ENCODE measurements at regions not wholly inside any gene's neighbourhood (a gene's known extent, or its start where the extent isn't known, plus 50 kb on each side); places are given as distances from the start of the nearest gene placed in this dataset.

DNA sequence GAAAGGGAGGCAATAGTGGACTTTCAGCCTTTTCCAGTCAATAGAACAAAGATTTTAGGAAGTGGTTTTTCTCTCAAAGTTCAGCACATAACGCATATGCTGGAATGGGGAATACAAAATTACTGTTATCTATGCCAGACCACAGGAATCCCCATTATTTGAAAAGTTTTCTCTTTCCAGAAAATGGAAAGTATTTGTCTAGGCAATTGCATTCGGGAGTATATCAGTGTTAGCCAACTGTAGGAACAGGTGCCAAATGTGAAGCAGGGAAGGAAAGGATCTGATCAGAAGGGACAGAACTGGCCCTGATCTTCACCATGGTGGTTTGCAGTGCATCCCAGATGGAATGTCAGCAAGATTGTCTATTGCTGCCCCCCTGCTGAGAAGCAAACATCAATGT, 213.6 kb downstream of the CPE start:
- TF ChIP-seq, protein P1, sequence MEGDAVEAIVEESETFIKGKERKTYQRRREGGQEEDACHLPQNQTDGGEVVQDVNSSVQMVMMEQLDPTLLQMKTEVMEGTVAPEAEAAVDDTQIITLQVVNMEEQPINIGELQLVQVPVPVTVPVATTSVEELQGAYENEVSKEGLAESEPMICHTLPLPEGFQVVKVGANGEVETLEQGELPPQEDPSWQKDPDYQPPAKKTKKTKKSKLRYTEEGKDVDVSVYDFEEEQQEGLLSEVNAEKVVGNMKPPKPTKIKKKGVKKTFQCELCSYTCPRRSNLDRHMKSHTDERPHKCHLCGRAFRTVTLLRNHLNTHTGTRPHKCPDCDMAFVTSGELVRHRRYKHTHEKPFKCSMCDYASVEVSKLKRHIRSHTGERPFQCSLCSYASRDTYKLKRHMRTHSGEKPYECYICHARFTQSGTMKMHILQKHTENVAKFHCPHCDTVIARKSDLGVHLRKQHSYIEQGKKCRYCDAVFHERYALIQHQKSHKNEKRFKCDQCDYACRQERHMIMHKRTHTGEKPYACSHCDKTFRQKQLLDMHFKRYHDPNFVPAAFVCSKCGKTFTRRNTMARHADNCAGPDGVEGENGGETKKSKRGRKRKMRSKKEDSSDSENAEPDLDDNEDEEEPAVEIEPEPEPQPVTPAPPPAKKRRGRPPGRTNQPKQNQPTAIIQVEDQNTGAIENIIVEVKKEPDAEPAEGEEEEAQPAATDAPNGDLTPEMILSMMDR (IDR thresholded peaks at IDR 0.05 in 2 of 3, conservative IDR thresholded peaks at IDR 0.05 in 1 of 3; ENCODE audit: borderline replicate concordance in 1 of 3, insufficient read depth in 1 of 3, low read depth in 2 of 3, low read length in 2 of 3) = no peak
- no peak for TF ChIP-seq YY1 (IDR thresholded peaks at IDR 0.05; ENCODE audit: extremely low read depth, insufficient replicate concordance, low read depth, low read length)
- TF ChIP-seq, protein P2, sequence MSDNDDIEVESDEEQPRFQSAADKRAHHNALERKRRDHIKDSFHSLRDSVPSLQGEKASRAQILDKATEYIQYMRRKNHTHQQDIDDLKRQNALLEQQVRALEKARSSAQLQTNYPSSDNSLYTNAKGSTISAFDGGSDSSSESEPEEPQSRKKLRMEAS (IDR thresholded peaks at IDR 0.05) = no peak
- TF ChIP-seq RAD21 (IDR thresholded peaks at IDR 0.05; ENCODE audit: low read depth) = no peak
- TF ChIP-seq POLR2A (IDR thresholded peaks at IDR 0.05; ENCODE audit: borderline replicate concordance, extremely low read depth, insufficient read depth, insufficient read length) = no peak
- TF ChIP-seq EZH2 (IDR thresholded peaks at IDR 0.05) = no peak
- no peak for TF ChIP-seq SP1 (IDR thresholded peaks at IDR 0.05; ENCODE audit: low read depth)
- TF ChIP-seq POLR2AphosphoS5 (IDR thresholded peaks at IDR 0.05; ENCODE audit: low read depth, low read length) = no peak
- TF ChIP-seq ZNF274 (IDR thresholded peaks at IDR 0.05; ENCODE audit: low read depth, low read length) = no peak
- TF ChIP-seq EZH2phosphoT487 (IDR thresholded peaks at IDR 0.05; ENCODE audit: borderline replicate concordance) = no peak
